ENCODE measurements at regions not wholly inside any gene's neighbourhood (a gene's known extent, or its start where the extent isn't known, plus 50 kb on each side); places are given as distances from the start of the nearest gene placed in this dataset.

DNA sequence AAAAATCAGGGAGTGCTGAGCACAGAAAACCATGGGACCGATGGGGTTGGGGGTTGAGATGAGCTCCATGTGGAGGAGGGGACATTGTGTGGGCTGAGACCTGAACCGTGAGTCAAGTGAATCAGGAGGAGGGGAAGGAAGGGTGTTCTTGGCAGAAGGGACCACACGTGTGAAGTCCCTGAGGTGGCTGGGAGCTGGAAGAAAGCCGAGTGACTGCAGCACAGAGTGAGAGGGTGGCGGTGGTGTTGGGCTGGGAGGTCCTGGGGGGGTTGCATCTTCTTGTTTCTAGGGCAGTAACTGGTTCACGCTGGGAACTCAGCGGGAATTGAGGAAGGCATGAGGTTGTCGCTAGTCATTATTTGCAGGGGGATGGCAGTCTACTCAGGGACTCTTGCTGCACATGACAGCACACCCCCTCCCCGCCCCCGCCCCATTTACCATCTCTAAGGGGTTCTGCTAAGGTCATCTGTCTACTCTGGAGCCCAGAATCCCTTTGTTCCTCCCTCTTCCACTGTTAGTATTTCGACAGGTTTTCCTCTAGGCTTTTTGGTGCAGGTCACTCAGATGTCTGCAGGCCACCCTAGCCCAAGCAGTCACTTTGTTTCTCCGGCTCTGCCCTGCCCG, 254.3 kb downstream of the TLE3 start:
- TF ChIP-seq SMC3 (IDR thresholded peaks at IDR 0.05; ENCODE audit: low read depth, low read length): no peak
- TF ChIP-seq, protein P1, sequence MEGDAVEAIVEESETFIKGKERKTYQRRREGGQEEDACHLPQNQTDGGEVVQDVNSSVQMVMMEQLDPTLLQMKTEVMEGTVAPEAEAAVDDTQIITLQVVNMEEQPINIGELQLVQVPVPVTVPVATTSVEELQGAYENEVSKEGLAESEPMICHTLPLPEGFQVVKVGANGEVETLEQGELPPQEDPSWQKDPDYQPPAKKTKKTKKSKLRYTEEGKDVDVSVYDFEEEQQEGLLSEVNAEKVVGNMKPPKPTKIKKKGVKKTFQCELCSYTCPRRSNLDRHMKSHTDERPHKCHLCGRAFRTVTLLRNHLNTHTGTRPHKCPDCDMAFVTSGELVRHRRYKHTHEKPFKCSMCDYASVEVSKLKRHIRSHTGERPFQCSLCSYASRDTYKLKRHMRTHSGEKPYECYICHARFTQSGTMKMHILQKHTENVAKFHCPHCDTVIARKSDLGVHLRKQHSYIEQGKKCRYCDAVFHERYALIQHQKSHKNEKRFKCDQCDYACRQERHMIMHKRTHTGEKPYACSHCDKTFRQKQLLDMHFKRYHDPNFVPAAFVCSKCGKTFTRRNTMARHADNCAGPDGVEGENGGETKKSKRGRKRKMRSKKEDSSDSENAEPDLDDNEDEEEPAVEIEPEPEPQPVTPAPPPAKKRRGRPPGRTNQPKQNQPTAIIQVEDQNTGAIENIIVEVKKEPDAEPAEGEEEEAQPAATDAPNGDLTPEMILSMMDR (conservative IDR thresholded peaks at IDR 0.05; ENCODE audit: low read depth, low read length): no peak
